C1 segment of cervical spinal cord (tissue), 14 donors: ENCODE measurements at regions not wholly inside any gene's neighbourhood (a gene's known extent, or its start where the extent isn't known, plus 50 kb on each side); places are given as distances from the start of the nearest gene placed in this dataset.
A peak's percentile ranks its signal among the peaks of the same experiment; 100 is the strongest.

ENCODE experiments used
- DNase-seq, 14 donors: peaks; one replicate each; lab custom pipeline; 2025; lab: John Stamatoyannopoulos, UW

DNA sequence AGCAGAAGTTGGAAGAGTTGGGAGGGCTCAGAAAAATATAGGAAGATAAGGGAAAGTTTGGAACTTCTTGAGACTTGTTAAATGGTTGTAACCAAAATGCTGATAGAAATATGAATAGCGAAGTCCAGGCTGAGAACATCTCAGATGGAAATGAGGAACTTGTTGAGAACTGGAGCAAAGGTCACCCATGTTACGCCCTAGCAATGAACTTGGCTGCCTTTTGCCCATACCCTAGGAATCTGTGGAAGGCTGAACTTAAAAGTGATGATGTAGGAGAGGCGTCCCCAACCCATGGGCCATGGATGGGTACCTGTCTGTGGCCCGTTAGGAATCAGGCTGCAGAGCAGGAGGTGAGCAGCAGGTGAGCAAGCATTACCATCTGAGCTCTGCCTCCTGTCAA lies 347.8 kb downstream of the ARL4A start:
- DNase-seq: no peak

DNA sequence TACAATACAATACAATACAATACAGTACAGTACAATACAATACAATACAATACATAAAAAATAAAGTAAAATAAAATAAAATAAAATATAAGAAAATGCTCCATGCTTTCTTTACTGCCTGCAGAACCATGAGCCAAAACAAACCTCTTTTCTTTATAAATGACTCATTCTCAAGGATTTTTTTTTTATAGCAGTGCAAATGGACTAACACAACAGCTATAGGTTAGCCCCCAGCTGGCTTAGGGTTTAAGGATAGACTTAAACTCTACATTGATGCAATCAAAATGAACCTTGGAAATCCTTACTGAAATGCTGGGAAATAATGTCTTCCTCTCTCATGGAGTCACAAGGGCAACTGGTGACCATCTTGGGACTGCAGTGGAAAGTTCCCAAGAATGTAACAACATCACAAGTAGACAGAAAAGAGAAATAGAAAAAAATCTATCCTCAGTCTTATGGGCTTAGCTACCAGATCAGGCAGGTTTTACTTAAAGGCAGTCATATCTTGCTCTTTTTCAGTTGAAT lies 348.9 kb downstream of the ARL4A start:
- DNase-seq: no peak

DNA sequence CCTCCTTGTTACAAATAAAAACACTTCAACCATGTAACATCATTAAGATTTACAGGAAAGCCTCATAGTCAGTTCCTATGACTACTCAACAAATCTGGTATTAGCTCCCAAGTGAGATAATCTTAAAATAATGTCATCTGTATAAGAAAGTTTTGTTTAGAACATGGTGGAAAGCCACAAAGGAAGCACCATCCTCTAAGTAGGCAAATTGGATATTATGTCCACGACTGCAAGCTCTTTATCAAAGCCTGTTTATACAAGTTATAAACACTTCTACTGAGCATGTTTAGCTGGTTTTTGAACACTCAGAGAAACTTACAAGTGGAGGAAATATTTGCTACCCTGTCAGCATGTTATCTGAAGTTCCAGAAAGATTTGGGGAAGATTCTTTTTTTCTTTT lies 349.8 kb downstream of the ARL4A start:
- no peak for DNase-seq

DNA sequence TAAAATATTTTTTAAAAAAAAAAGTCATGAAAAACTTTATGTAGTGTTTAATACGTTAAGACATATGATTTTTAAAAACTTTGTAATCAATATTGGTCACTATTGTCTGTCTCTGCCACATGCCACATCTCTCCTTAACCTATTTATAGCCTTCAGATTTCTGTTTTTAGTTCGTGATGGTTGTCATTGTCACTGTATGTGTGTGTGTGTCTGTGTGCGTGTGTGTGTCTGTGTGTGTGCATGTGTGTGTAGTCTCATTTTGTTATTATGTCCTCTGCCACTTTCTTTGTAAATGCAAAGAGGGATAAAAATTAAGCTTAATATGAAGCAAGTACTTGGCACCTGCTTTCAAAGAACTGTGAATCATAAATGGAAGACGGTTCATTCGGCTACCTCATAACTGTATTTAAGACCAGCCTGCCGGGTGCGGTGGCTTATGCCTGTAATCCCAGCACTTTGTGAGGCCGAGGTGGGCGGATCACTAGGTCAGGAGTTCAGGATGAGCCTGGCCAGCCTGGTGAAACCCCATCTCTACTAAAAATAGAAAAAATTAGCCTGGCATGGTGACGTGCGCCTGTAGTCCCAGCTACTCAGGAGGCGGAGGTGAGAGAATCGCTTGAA lies 354.0 kb downstream of the ARL4A start:
- no peak for DNase-seq

DNA sequence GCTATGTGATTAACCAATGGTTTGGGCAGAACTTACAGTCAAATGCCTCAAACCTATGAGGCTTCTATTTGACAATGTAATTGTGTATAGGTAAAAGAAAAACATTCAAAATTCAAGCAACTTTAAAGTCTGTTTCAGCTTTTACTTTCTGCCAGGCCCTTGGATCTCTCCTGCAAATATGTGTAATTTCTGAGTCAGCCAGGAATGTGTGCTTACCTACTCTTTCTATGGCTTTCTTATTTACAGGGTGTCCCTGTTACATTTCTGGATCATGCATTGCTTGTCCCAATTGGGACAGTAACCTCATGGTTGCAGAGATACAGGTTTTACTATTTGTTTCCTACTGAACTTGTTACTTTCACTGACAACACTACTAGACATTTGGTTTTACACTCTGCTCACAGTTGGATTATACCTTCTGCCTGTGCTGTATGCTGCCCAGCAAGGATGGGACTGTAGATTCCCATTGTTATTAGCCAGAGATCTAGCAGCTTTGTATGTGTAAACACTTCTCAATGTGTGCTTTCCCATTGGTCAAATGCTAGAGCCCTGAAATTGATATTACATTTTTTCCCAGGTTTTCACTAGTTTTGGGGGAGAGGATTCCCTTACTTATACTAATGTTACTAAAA lies 355.3 kb downstream of the ARL4A start:
- DNase-seq: no peak

DNA sequence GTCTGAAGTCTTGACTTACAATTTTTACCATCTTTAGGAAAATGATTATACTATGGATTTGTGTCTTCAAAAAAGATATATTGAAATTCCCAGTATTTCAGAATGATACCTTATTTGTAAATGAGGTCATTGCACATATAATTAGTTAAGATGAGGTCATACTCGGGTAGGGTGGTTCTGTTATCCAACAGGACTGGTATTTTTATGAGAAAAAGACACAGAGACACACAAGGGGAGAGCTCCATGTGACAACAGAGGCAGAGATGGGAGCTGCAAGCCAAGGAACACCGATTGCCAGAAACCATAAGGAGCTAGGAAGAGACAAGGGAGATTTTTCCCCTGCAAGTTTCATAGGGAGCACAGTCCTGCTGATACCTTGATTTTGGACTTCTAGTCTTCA lies 356.9 kb downstream of the ARL4A start:
- DNase-seq: no peak

DNA sequence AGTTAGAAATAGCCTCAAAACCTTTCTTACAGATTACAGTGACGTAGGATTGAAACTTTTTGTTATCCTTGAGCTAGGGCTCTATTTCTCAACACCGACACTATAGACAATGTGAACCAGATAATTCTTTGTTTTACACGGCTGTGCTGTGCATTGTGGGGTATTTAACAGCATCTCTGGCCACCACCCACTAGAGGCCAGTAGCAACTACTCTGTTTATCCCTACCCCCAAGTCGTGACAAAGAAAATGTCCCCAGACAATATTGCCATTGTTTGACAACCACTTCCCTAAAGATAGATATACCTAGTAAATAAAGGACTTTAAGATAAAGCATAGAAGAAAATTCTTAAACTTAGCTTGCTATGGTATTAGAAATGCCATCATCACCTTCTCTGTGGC lies 359.6 kb downstream of the ARL4A start:
- no peak for DNase-seq

DNA sequence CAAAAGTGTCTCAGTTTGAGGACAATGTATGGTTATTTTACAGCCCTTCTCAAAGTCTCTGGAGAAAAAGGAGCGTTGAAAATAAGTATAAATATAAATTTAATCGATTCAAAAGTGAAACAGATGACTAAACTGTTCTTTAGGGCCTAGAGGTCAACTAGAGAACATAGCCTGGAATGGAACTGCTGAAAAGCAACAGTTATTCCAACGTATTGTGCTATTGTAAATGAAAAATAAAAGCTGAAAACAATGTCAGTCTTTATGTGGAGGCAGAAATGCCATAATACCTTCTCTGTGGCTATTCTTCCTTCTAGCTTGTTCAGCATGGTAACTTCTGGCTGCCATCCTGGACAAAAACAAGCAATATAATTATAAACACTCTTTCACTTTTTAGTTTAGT lies 362.5 kb downstream of the ARL4A start:
- no peak for DNase-seq

DNA sequence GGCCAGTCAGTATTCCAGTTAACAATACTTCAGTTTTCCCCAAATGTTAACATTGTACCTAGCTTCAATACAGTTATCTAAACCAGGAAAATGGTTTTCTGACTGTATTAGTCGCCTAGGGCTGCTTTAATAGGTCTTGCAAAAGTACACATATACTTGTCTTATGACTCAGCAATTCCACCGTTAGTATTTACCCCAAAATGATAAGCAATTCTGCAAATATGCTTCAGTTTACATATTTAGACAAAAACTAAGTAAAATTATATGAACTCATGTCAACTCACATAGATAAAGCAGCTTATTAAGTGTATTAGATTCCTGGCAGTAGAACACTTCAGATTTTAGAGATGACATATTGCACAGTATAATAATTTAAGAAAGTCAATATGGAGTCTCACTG lies 363.3 kb downstream of the ARL4A start:
- no peak for DNase-seq

DNA sequence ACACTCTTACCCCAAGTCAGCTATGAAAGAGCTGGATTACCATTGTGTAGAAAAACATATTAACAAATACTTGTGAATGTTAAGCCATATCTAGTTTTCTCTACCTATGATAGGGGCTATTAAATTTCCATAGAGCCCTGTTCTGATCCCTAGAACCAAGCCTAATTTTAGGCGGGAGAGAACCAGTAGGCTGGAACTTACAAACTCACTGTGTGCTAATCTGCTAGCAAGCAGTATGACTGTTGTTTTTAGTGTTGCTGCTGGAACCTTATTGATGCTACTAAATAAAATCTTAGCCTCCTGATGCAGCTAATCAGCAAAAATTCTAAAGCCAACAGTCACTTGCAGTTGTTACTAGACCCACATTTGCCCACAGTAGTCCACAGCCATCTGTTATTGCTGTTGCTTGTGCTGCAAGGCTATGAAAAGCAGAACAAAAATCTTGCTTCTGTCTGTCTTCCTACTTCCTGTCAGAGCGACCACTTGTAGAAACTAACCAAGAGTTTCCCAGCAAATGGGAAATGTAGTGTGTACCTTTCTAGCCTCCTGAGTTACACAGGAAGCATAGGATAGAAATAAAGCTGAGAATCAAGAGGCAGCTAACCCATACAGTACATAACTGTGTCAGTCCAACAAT lies 368.4 kb downstream of the ARL4A start:
- no peak for DNase-seq

DNA sequence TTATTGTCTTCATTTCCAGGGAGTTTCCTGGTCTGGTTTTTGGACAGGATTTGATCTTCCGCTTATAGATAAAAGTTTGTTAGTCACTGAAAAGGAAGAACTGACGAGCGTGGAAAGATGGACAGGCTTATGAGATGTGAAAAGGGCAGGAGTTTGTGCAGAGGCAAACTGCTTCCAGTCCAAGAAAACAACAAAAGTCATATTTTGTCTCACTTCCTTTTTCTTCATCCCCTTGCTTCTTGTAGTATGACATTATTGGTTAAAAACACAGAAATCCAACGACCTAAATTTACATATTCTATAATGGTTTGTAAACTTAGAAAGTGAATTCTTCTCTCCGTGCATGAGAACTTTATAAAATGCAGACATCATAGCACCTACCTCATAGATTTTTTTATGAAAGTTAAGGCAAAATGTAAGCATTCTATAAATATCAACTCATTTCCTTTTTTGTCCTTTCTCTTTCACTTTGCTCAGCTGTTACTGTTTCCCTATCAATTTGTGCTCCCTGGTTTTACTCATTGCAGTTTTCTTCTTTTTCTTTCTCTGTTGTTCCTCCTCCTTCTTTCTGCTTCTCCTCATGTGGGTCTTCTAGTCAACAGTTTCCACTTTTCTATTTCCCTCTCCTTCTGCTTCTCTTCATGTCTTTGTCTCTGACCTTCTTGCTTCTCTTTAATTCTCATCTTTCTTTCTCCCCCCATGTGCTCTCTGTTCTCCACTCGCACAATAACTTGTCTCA lies 370.2 kb downstream of the ARL4A start:
- DNase-seq: no peak

DNA sequence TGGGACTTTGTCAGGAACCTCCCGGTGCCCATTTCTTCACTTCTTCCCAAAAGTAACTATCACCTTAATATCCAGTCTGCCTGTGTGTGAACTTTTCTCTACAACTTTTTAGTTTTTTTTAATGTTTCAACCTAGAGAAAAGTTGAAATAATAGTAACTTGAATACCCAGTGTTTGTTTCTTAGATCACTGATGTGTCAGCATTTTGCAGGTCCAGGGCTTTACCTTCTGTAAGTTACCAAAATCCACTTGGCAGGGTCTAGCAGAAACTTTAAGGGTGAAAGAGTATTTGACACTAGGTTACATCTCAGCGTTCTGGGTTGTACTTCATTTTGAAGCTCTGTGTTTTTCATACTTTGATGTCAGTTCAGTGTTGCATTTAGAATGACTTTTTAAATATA lies 372.7 kb downstream of the ARL4A start:
- DNase-seq: no peak

DNA sequence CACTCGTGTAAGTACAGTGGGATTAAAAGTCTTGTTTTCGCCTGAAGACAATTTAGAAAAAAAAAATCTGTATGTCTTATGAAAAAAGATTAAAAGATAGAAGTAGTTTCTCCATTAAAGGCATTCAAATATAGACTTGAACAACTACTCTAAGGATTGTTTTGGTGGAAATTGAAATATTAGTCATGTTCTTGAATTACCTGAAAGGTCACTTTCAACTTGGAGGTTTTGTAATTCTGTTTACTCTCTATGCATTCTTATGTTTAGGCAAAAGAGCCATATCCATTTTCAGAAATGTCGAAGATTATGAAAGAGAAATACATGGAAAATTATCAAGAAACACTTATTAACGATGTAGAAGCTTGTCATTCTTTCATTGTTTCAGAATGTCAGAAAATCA lies 373.7 kb downstream of the ARL4A start:
- no peak for DNase-seq

DNA sequence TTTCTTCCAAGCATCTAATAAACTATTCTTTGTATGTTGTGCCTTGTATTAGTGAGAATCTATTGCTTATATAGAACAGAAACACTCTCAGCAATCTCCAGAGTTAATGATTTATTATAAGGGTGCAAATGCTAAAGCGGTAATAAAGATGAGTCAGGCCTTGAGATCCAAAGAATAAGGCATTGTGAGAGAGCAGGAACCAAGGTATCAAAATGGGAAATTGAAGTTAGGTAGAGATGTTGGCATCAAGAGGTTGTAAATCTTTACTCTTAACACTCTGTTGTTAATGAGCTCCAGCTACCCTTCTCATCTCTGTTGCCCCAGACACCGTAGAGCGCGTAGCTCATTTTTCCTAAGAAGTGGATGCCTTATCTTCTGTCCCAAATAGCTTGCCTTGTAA lies 375.2 kb downstream of the ARL4A start:
- DNase-seq: no peak

DNA sequence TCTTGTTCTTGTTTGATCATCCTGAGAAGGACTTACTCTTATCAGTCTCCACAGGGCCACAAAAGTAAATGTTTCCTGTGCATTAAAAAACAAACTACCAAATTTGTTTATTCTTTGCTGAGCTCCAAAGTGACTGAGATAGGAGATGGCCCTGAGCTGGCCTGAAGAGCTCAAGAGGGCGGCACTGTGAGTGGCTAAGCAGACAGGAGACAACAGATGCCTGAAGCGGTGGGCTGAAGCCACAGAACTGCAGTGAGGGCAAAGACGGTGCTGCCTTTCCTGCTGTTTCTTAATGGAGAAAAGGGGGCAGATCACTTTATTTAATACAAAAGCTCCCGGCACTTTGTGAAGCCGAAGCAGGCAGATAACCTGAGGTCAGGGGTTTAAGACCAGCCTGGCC lies 379.6 kb downstream of the ARL4A start:
- no peak for DNase-seq

DNA sequence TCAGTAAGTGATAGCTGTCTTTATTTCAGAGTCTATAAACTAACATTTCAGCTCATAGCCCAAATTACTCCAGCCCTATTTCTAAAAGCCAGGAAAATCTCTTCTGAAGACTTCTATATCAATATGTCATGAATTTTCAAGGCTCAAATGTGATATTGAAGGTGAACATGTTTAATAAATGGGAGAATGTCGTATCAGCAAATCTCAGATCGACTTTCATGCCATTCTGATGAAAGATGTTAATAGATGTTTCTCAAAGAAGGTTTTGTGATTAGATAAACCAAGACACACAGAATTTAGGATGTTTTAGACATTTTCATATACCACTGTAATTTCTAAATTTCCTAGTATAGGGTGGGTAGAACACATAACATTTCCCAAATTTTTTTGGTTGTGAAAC lies 380.6 kb downstream of the ARL4A start:
- DNase-seq: no peak

DNA sequence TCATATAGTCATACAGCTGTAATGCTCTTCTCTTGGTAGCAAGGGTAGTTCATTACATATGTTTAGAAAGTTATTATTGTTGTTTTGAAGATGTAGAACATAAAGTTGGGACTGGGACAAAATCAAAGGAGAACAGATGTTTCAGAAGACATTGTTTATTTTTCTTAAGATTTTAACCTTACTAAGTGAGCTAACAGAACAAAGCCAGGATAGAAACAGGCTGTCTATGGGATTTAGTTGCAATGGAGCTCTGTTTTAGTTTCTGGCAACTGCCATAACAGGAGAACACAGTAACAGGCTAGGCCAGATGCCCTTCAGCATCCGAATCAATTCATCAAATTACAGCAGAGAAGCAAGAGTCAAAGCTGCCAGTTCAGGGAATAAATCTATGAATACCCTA lies 382.4 kb downstream of the ARL4A start:
- DNase-seq: no peak

DNA sequence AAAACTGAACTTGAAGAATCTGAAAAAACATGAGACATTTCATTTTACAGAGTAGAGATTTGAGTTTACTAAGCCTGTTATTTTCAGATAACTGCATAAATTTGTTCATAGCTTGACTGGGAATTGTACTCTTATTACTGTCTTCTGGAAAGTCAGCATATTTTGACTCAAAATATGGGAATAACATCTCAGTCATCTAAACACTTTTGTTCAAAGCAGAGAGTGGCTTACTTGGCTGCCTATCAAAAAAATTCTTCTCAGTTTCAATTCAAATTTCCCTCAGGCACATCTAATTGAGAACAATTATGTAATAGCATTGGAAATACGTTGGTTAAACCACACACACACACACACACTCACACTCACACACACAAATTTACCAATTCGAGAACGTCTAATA lies 384.6 kb downstream of the ARL4A start:
- peak in 1 of 14 donors; percentile 1 for DNase-seq

DNA sequence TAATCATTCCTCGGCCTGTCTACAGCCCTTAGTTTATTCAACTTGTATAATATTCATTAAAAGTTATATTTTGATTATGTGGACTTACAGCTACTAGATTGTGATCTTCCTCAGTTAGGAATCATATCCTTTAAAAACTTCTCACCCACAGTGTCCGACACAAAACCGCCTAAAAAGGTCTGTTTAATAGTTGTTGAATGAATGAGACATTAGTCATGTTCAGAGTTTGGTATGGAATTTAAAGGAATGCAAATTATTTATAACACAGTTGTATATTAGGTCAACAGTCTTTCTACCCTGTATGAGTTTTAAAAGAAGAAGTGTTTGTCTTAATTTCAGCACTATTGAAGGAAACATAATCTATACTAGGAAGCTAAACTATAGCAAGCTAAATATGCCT lies 390.0 kb downstream of the ARL4A start:
- no peak for DNase-seq

DNA sequence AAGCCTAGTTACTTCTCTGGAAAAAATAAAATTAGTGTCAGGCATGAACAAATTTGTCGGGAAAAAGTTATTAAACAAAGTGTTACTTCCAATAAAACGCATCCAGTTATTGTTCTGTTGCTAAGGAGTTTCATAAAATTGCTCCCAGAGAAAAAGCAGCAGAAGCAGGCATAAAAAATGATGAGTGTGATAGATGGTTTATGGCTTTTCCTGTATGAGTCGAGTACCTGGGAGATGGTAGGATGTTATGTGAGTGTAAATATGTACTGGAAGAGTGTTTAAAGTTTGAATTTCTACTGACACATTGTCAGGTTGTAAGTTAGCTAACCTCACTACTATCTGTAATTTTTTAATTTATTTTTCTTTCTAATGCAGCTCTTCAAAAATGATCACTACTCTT lies 390.7 kb downstream of the ARL4A start:
- DNase-seq: no peak

DNA sequence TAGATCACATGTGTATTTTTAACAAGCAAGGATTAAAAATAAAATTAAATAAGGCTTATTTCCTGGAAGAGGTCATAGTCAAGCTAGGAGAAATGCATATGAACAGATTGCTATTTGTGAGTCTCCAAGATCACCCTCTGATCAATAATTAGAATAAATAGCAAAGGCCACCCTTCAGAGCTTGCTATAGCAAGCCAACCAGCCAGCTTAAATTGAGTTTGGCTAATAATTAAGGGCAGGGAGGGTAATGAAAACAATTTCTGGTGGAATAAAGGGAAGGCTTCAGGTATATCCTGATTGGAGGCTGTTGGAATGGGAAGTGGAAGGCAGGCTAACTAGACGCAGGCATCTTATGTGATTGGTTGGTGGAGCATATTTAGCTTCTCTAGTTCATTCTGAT lies 403.5 kb downstream of the ARL4A start:
- DNase-seq: no peak

DNA sequence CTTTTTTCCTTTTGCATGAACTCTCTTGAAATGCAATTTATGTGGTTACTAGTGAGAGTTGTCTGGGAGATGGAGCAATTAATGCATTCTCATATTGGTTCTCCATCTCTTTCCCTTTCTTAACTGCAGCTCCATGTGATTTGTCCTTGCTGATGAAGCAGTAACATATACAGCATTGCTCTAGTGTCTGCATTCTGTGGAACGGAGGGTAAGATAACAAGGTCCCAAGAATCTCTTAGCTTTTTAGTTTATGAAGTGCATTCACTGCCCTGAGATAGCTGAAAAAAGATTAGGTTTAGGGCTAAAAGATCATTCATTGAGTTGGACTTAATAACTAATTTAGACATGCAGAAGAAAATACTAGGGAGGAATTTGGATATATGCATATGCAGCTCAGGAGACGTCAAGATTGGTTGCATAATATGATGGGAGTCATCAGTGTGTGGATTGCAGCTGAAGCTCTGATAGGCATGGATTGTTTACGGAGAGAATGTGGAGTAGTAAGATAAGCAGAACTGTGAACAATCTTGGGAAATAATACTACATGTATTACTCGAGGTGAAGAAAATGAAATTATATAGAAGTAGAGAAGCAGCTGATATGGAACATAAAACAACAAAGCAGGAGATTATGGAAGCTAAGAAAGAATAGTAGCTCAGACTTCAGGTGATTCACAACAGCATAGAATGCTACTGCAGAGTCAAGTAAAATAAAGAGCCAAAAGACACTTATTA lies 404.7 kb downstream of the ARL4A start:
- no peak for DNase-seq
